COR-L47 (cell line): ENCODE measurements at regions not wholly inside any gene's neighbourhood (a gene's known extent, or its start where the extent isn't known, plus 50 kb on each side); places are given as distances from the start of the nearest gene placed in this dataset.
"Not testable (repeated sequence)": the region's sequence is repeated elsewhere in the genome, so short reads cannot be mapped to it uniquely, and the experiment has no call there.

ENCODE experiments used
- DNase-seq: peaks from one replicate; lab custom pipeline; 2025; lab: John Stamatoyannopoulos, UW

DNA sequence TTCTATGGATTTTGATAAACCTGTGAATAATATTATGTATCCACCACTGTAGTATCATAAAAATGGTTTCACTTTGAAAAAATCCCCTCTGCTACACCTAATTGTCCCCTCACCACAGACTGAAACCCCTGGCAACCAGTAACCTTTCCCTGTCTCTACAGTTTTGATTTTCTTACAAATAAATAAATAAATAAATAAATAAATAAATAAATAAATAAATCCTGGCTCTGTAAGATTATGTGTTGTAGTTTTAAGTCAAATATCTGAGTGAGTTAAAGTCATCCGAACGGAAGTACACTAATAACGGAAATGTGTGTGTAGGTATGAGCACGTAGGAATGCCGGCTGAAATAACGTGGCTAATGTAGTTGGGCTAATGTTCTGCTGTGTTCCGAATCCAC, 641.5 kb downstream of the GABRG1 start:
- DNase-seq, result no peak

DNA sequence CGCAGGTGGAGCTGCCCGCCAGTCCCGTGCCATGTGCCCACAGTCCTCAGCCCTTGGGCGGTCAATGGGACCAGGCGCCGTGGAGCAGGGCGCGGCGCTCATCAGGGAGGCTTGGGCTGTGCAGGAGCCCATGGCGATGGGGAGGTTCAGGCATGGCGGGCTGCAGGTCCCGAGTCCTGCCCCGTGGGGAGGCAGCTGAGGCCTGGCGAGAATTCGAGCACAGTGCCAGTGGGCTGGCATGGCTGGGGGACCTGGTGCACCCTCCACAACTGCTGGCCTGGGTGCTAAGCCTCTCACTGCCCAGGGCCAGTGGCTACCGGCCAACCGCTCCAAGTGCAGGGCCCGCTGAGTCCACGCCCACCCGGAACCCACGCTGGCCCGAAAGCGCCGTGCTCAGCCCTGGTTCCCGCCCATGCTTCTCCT, 646.5 kb downstream of the GABRG1 start:
- DNase-seq, result no peak

DNA sequence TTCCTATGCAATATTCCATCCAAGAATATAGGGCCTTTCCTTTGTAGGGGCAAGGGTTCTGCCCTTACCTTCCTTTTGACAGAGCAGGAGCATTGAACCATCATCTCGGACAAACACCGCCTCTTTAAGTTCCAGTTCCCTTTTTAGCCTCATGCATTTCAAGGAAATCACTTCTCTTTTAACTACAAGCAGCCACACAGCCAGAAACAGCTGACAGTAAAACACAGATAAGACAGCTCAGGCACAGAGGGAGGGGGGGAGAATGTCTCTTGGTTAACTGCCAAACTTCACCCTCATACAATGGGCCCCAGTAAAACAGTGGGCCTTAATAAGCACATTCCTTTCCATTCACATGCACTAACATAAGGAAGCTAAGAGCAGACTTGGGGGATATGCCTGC, 648.3 kb downstream of the GABRG1 start:
- no peak for DNase-seq

DNA sequence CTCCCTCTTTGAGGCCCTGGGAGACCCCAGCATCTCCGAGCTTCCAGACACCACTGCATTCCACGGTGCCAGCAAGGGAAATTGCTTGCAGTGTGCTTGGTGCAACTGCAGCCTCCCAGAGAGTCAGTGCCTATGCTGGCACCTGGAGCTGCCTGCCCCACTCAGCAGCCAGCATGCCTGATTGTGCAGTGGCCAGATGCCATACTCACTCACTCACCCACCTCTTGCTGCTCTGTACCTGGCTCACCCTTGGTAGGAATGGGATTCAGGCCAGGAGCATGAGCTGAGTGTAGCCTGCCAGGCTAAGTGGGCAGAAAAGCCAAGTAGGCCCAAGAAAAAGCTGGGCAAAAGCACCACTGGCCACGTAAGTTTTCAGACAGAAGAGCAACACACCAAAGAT, 651.4 kb downstream of the GABRG1 start:
- DNase-seq, result no peak

DNA sequence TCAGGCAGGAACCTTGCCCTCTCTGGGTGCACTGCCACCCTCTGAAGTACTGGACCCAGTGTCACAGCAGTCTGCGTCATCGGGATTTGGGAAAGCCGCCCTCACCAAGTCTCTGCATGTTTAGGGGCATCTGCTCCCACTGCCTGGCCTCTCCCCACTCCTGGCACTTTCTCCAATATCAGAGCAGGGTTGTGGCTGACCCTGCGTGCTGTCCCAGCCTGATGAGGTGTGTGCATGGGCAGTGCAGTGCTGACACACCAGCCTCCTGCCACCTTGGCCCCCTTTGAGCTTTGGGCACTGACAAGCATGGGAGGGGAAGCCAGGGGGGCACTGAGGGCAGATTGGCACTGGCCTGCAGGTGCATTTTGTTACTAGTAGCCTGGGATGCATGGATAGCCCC, 652.5 kb downstream of the GABRG1 start:
- DNase-seq, result no peak

DNA sequence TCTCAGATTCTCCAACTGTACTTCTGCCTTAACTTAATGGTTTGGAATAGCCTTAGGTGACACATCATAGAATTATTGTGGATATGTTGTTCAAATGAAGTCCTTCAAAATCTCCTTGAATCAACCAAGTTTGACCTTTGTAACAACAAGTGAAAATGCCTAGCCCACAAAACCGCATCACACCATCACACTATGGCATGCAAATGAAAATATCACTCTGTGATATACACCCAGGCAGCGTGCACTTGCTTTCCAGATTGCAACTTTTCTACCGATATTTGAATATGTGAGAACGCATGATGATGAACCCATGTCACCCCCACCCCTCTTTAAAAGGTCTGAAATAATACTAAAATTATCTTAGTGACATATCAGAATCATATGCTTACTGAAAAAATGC, 656.7 kb downstream of the GABRG1 start:
- DNase-seq, result no peak

DNA sequence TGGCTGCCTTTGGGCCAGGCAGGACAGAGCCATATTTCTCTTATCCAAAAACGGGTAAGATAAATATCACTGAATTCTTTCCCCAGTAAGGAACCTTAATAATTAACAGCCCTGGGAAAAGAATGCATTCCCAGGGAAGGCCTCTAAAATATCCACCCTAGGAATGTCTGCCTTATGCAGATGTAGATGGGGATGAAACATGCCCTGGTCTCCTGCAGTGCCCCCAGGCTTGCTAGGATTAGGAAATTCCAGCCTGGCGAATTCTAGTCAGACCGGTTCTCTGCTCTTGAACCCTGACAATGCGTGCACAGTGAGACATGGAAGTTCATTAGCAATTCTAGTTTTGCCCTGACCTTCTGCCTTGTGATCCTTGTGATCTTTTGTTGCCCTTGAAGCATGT, 663.7 kb downstream of the GABRG1 start:
- DNase-seq, result not testable (repeated sequence)

DNA sequence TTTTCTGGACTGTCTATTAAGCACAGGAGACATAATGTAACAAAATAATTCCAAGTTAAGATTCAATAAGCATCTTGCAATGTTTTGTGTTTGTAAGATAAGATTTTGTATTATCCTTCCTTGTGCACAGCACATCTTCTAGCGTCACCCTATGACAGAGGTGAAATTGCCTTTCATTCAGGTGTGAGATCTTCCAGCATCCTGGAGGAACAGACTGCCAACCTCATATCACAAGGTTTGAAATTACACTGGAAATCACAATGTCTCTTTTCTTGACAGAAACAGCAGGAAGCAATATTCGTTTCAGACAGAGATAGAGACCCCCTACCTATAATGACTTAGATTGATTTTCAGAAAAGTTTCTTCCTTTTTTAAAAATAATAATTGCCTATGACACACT, 668.6 kb downstream of the GABRG1 start:
- no peak for DNase-seq

DNA sequence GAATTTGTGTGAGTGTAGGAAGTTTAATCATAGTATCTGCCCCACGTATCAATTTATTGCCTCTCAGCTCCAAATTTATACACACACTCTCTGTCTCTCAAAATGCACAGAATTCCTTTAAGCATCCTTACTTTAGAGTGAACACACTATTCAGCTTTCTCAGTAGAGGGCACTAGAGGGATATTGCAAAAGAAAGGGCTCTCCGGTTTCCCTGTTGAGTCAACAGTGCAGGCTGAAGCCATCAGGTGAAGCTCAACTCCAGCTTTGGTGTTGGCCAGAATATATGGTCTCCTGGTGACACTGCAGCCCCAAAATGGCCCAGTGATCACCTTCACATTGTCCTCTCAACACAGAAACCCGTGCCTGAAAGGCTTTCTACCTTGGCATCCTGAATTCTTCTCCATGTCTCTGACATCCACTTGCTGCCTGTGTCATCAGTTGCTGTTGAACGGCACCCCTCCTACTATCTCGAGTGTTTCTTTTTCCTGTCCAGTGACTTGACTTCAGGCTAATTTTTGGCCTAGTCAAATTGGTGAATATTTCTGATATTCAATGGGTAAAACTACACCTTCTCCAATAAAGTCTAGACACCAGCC, 670.5 kb downstream of the GABRG1 start:
- DNase-seq, result peak; percentile 12

DNA sequence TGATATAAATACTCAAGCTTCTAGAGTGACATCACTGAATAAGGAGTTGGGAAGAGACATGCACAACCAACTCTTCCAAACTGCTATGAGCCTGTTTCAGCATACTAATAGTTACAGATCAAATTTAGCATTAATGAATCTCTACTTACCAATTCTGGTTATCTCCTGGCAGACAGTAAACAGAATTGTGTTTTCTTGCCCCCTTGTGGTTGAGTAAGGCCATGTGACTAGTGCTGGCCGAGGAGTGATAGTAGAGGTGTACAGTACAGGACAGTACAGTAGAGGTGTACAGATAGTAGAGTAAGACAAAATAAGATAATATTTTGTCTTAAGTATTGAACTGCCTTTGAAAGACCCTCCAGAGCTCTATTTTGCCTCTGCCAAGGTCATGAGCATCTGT, 681.4 kb downstream of the GABRG1 start:
- DNase-seq, result peak; percentile 15

DNA sequence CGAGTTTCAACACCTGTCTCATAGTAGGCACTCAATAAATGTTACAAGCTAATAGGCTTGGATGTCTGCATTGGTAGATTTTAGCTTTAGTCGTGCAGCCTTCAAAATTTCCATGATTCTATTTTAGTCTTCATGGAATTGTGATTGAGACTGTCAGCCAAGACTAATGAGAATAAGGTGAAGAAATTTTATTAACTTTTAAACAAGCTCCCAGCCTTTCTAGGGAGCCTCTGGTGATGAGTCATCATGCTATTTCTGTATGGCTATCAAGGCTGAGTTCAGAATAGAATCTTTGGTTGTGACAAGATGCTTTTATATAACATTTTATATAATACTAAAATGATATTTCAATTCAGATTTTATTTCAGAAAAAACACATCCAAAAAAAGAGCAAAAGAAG, 685.8 kb downstream of the GABRG1 start:
- no peak for DNase-seq

DNA sequence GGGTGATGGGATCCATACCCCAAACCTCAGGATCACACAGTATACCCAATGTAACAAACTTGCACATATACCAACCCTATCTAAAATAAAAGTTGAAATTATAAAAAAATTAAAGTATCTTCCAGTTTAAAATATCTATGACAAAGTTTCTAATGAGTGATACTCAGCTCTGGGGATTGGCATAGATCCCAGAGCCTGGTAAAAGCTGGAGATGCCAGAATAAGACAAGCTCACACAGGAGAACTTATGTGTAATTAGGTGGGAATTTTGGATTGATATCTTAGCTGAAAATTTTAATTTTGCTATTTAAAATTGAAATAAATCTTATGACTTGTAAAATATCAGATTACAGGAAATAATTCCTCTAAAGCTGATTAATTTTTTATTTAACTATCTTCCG, 686.5 kb downstream of the GABRG1 start:
- no peak for DNase-seq

DNA sequence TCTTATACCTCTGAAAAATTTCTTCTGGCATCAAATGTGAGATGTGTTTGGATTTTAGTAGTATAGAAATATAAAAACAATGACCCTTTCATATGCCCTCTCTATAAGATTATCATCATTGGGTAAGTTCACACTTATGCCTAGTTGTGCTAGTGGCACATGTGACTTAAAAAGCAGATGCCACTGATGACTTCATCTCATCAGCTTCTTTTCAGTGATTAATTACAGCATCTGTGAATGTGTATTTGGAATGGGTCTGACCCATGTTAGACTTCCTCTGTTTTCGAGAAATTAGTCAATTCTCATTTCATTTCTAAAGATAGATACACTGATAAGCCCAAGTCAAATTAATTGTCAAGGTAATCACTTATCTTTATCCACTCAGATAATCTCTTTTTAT, 698.7 kb downstream of the GABRG1 start:
- DNase-seq, result no peak

DNA sequence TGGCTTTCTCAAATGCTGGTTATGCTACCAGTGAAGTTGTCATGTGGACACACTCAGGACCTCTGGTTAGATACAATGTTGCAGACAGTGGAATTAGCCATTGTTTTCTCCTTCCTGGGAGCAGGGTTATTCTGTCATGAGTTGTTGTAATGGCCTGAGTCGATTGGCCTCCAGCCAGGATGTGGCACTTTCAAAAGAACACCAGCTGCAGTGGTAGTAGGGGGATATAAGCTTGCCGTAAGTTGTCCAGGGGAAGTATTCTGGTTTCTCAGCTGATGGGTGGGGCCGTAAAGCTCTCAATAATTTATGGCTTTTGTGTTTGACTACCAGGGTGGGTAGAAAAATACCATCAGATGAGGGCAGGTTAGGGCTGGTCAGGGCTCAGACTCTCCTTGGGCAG, 697.5 kb upstream of the GNPDA2 start:
- peak; percentile 30 for DNase-seq

DNA sequence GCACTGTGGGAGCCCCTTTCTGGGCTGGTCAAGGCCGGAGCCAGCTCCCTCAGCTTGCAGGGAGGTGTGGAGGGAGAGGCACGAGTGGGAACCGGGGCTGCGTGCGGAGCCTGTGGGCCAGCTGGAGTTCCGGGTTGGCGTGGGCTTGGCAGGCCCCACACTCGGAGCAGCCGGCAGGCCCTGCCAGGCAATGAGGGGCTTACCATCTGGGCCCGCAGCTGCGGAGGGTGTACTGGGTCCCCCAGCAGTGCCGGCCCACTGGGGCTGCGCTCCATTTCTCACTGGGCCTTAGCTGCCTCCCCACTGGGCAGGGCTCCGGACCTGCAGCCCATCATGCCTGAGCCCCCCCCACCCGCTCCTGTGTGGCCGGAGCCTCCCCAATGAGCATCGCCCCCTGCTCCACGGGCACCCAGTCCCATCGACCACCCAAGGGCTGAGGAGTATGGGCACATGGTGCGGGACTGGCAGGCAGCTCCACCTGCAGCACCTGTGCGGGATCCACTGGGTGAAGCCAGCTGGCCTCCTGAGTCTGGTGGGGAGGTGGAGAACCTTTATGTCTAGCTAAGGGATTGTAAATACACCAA, 693.8 kb upstream of the GNPDA2 start:
- not testable (repeated sequence) for DNase-seq

DNA sequence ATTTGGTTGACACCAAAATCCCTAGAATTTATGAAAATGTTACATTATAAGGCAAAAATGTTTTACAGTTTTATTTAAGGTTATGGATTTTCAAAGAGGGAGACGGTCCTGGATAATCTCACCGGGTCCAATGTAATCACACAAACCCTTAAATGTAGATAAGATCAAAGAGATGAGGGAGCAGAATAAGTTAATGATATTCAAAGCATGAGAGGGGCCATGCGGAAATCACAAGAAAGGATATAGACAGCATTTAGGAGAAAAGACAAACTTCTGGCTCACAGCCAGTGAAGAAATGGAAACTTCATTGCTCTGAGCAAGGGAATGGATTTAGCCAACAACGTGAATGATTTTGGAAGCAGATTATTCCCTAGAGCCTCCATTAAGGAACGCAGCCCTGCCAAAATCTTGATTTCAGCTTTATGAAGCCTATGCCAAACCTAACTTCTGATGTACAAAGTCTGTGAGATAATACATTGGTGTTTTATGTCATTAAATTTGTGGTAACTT, 684.4 kb upstream of the GNPDA2 start:
- no peak for DNase-seq

DNA sequence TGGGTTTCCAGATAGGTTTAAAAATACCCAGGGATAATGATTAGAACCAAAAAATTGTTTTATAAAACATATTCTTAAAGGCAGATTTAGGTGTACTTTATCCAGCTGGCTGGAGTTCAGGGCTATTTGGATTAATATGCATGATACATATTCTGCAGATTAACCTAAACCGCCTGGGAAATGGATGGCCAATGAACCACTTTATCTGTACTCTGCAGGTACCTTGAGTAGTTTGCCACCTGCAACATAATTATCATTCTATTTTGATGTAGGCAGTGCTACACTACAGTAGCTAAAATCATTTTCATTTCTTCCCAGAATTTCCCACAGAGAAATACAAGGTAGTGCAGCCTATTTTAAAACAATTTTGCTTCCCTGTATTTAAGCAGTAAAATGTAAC, 683.2 kb upstream of the GNPDA2 start:
- DNase-seq, result no peak

DNA sequence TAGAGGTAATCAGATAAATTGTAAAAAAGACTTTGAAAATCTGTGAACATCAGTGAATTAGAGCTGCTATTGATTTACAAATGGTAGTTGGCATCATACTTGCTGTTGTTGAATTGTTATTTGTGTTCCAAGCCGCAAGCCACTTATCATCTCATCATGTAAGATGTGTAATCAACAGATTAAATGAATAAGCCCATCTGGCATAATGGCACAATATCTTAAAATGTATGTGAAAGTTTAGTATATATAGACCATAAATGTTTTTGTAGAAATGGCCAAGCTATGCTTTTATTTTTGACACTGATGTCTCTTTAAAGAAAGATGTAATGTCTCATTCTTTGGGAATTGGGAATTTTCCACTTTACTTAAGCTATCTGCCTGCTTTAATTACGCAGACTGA, 682.6 kb upstream of the GNPDA2 start:
- DNase-seq, result no peak

DNA sequence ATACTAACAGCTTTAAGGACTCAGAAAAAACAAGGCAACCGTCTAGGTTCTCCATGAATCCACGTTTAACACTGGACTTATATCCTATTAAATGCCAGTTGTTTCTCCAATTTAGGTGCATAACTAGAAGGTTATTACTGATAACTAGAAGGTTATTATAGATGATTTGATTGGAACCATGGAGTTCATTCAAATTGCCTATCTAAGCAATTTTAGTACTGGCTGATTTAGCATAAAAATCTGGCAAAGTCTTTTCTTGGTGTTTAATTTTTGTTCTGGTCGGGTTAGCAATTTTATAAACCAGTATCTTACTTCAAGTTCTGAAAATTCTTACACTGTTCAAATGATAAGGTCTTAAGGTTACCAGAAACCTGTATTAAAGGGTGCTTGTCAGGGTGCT, 672.8 kb upstream of the GNPDA2 start:
- DNase-seq, result no peak

DNA sequence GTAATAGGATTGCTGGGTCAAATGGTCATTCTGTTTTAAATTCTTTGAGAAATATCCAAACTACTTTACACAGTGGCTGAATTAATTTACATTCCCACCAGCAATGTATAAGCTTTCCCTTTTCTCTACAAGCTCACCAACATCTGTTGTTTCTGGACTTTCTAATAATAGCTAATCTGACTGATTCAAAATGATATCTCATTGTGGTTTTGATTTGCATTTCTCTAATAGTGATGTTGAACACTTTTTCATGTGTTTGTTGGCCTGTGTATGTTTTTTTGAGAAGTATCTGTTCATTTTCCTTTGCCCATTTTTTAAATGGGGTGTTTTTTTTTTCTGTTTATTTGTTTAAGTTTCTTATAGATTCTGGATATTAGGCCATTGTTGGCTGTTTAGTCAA, 659.0 kb upstream of the GNPDA2 start:
- no peak for DNase-seq

DNA sequence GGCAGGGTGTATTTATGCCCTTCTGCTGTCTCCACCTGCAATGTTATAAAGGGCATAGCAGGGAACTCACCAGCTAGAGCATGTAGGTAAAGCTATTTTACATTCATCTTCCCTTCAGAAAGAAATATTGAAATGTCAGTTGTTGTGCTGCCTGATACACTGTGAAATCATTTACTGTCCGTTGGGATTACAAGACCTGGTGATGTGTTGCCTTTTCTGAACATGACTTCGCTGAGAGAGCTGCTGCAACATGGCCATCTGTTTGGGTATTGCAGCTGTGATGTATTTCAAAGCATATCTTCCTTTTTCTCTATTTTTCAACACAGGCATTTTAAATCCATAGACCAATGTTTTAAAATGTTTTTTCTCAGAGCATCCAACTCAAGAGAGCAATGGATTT, 644.1 kb upstream of the GNPDA2 start:
- DNase-seq, result no peak

DNA sequence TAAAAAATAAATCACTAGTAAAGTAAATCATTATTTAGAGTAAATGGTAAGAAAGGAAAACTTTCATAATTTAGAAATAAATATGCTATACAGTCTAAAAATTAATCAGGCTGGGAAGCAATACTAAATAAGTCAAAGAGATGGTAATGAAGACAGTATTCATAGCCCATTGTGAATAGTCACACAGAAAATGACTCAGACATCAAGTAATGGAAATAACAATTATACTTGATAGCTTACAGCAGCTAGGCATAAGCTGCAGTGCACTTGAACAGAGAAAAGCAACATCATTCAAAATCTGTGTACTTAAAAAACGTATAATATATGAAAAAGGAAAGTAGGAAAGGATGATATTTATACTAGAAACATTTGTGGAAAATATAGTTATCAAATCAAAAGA, 642.5 kb upstream of the GNPDA2 start:
- DNase-seq, result no peak

DNA sequence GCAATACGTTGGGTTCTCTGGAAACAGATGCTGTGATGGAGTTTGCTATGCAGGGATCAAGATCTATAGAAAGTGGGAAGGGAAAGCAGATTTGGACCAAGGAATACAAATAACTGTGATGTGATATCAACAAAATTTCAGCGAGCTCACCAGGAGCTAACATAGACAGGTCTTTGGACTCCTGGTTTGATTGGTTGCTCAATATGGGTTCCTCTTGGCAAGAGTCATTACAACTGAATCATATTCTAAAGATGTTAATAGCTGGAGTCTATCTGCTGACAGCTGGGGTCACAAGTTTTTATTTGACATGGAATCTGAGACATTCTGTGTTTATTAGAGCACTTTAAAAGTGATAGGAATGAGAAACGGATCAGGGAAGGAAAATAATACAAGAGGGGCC, 637.6 kb upstream of the GNPDA2 start:
- no peak for DNase-seq
